Endothelial cell of umbilical vein (primary cell): ENCODE measurements at regions not wholly inside any gene's neighbourhood (a gene's known extent, or its start where the extent isn't known, plus 50 kb on each side); places are given as distances from the start of the nearest gene placed in this dataset.

ENCODE experiments used
- CTCF ChIP-seq, 2 donors: IDR thresholded peaks; 1 replicate in 1 of 2; 2 replicates in 1 of 2; pipeline ENCODE4 v1.5.1; 2011; ENCODE audit warnings: low read length in 2 of 2, mild to moderate bottlenecking in 2 of 2, moderate library complexity in 2 of 2, control low read depth in 1 of 2, inconsistent platforms in 1 of 2, low read depth in 1 of 2; ENCODE audit not compliant: insufficient read depth in 1 of 2; ENCODE audit errors: extremely low read depth in 1 of 2
- GATA2 ChIP-seq: IDR thresholded peaks from 2 replicates; pipeline ENCODE4 v1.7.0; 2011; ENCODE audit warnings: low read depth, mild to moderate bottlenecking, moderate library complexity, mixed read lengths, low read length; ENCODE audit not compliant: insufficient read length, insufficient read depth
- JUN ChIP-seq: IDR thresholded peaks from 2 replicates; pipeline ENCODE4 v1.6.1; 2011; ENCODE audit warnings: borderline replicate concordance, low read depth; ENCODE audit not compliant: insufficient read length, insufficient read depth
- POLR2A ChIP-seq: IDR thresholded peaks from 2 replicates; pipeline ENCODE4 v1.6.1; 2012; ENCODE audit warnings: low read depth, mild to moderate bottlenecking, control low read depth, low read length

GRCh38 chr2:208674919-208675318 is 268.3 kb downstream of the PTH2R start:
- TF ChIP-seq POLR2A (no peak), CTCF (IDR thresholded peaks at IDR 0.05; ENCODE audit: extremely low read depth in 1 of 2, insufficient read depth in 1 of 2, low read depth in 1 of 2, low read length in 2 of 2) (no peak), JUN (no peak), GATA2 (no peak)
